ENCODE measurements at regions not wholly inside any gene's neighbourhood (a gene's known extent, or its start where the extent isn't known, plus 50 kb on each side); places are given as distances from the start of the nearest gene placed in this dataset.
"Not testable (repeated sequence)": the region's sequence is repeated elsewhere in the genome, so short reads cannot be mapped to it uniquely, and the experiment has no call there.

- TF ChIP-seq POLR2A (IDR thresholded peaks at IDR 0.05; ENCODE audit: low read depth, low read length) = no peak
- DNase-seq (ENCODE audit: insufficient read length, low spot score) (no peak), FAIRE-seq (no peak)
Measured at GRCh38 chr10:106043863-106044262, 1120.6 kb downstream of the SORCS1 start.

- TF ChIP-seq POLR2A (IDR thresholded peaks at IDR 0.05; ENCODE audit: low read depth, low read length) = no peak
- FAIRE-seq = no peak
- DNase-seq (ENCODE audit: insufficient read length, low spot score) = no peak
Measured at GRCh38 chr10:106038246-106038645, 1126.3 kb downstream of the SORCS1 start.

- no peak for TF ChIP-seq POLR2A (IDR thresholded peaks at IDR 0.05; ENCODE audit: low read depth, low read length)
- FAIRE-seq = no peak
- no peak for DNase-seq (ENCODE audit: insufficient read length, low spot score)
Measured at GRCh38 chr10:106033065-106033464, 1131.4 kb downstream of the SORCS1 start.

GRCh38 chr10:106032450-106033002 lies 1132.0 kb downstream of the SORCS1 start:
- no peak for DNase-seq (ENCODE audit: insufficient read length, low spot score)
- FAIRE-seq = no peak
- no peak for TF ChIP-seq POLR2A (IDR thresholded peaks at IDR 0.05; ENCODE audit: low read depth, low read length)

GRCh38 chr10:106027240-106027639 lies 1137.3 kb downstream of the SORCS1 start:
- TF ChIP-seq POLR2A (IDR thresholded peaks at IDR 0.05; ENCODE audit: low read depth, low read length) = no peak
- no peak for DNase-seq (ENCODE audit: insufficient read length, low spot score)
- no peak for FAIRE-seq

- no peak for FAIRE-seq
- no peak for DNase-seq (ENCODE audit: insufficient read length, low spot score)
- TF ChIP-seq POLR2A (IDR thresholded peaks at IDR 0.05; ENCODE audit: low read depth, low read length) = no peak
Measured at GRCh38 chr10:106025208-106025811, 1139.2 kb downstream of the SORCS1 start.

GRCh38 chr10:106023329-106023728 lies 1141.2 kb downstream of the SORCS1 start:
- TF ChIP-seq POLR2A (IDR thresholded peaks at IDR 0.05; ENCODE audit: low read depth, low read length) = no peak
- no peak for DNase-seq (ENCODE audit: insufficient read length, low spot score)
- no peak for FAIRE-seq

GRCh38 chr10:106019559-106019958 lies 1144.9 kb downstream of the SORCS1 start:
- FAIRE-seq = not testable (repeated sequence)

GRCh38 chr10:106015369-106016199 lies 1148.9 kb downstream of the SORCS1 start:
- not testable (repeated sequence) for DNase-seq (ENCODE audit: insufficient read length, low spot score); FAIRE-seq

More at GRCh38 chr10:106019559-106019958, 1144.9 kb downstream of the SORCS1 start:
- DNase-seq (ENCODE audit: insufficient read length, low spot score) = not testable (repeated sequence)

- FAIRE-seq (no peak), DNase-seq (ENCODE audit: insufficient read length, low spot score) (no peak)
- no peak for TF ChIP-seq POLR2A (IDR thresholded peaks at IDR 0.05; ENCODE audit: low read depth, low read length)
Measured at GRCh38 chr10:106011250-106011649, 1153.3 kb downstream of the SORCS1 start.

GRCh38 chr10:106000721-106001120 lies 1163.8 kb downstream of the SORCS1 start:
- no peak for TF ChIP-seq POLR2A (IDR thresholded peaks at IDR 0.05; ENCODE audit: low read depth, low read length)
- DNase-seq (ENCODE audit: insufficient read length, low spot score) = no peak
- no peak for FAIRE-seq

- DNase-seq (ENCODE audit: insufficient read length, low spot score) (no peak), FAIRE-seq (no peak)
- no peak for TF ChIP-seq POLR2A (IDR thresholded peaks at IDR 0.05; ENCODE audit: low read depth, low read length)
Measured at GRCh38 chr10:105993609-105994008, 1170.9 kb downstream of the SORCS1 start.

GRCh38 chr10:105992928-105993327 lies 1171.6 kb downstream of the SORCS1 start:
- no peak for TF ChIP-seq POLR2A (IDR thresholded peaks at IDR 0.05; ENCODE audit: low read depth, low read length)
- no peak for FAIRE-seq
- DNase-seq (ENCODE audit: insufficient read length, low spot score) = no peak

- DNase-seq (ENCODE audit: insufficient read length, low spot score) (no peak), FAIRE-seq (no peak)
- TF ChIP-seq POLR2A (IDR thresholded peaks at IDR 0.05; ENCODE audit: low read depth, low read length) = no peak
Measured at GRCh38 chr10:105990529-105990928, 1174.0 kb downstream of the SORCS1 start.

- TF ChIP-seq POLR2A (IDR thresholded peaks at IDR 0.05; ENCODE audit: low read depth, low read length) = no peak
- DNase-seq (ENCODE audit: insufficient read length, low spot score) = no peak
- FAIRE-seq = no peak
Measured at GRCh38 chr10:105989995-105990394, 1174.5 kb downstream of the SORCS1 start.

Measured in H54 (cell line).